Mesothelial cell of epicardium (in vitro differentiated cells): ENCODE measurements at regions not wholly inside any gene's neighbourhood (a gene's known extent, or its start where the extent isn't known, plus 50 kb on each side); places are given as distances from the start of the nearest gene placed in this dataset.

Experiments used
- DNase-seq, 2 experiments: peaks; one replicate each; pipeline ENCODE4 v3.0.0; 2021; ENCODE audit warnings: low spot score in 2 of 2; ENCODE audit not compliant: unreplicated experiment in 2 of 2
- H3K27ac Mint-ChIP-seq: 2 replicates; pipeline ENCODE4 v1.8.0; 2021; ENCODE audit warnings: mixed read lengths
- H3K27me3 Mint-ChIP-seq: 2 replicates; pipeline ENCODE4 v1.8.0; 2021; ENCODE audit warnings: low read depth, mixed read lengths
- H3K36me3 Mint-ChIP-seq: 2 replicates; pipeline ENCODE4 v1.8.0; 2021; ENCODE audit warnings: mixed read lengths
- H3K4me1 Mint-ChIP-seq: 2 replicates; pipeline ENCODE4 v1.8.0; 2021; ENCODE audit warnings: mixed read lengths
- H3K4me3 Mint-ChIP-seq: 2 replicates; pipeline ENCODE4 v1.8.0; 2021; ENCODE audit warnings: mild to moderate bottlenecking, moderate library complexity, mixed read lengths
- H3K9me3 Mint-ChIP-seq: 2 replicates; pipeline ENCODE4 v1.8.0; 2021; ENCODE audit warnings: mixed read lengths
- TF ChIP-seq, protein P1 (sequence below): fragments of 200-600 bp; sonication (generic); IDR thresholded peaks from one replicate; pipeline ENCODE4 v1.5.0; 2021; ENCODE audit warnings: antibody characterized with exemption; ENCODE audit not compliant: unreplicated experiment

GRCh38 chr13:64071352-64071751 is 2655.7 kb upstream of the PCDH20 start:
- H3K27ac Mint-ChIP-seq, result no peak overlapping the region
- no peaks in the 10 kb centered on the region for H3K4me1 Mint-ChIP-seq
- TF ChIP-seq, protein P1, sequence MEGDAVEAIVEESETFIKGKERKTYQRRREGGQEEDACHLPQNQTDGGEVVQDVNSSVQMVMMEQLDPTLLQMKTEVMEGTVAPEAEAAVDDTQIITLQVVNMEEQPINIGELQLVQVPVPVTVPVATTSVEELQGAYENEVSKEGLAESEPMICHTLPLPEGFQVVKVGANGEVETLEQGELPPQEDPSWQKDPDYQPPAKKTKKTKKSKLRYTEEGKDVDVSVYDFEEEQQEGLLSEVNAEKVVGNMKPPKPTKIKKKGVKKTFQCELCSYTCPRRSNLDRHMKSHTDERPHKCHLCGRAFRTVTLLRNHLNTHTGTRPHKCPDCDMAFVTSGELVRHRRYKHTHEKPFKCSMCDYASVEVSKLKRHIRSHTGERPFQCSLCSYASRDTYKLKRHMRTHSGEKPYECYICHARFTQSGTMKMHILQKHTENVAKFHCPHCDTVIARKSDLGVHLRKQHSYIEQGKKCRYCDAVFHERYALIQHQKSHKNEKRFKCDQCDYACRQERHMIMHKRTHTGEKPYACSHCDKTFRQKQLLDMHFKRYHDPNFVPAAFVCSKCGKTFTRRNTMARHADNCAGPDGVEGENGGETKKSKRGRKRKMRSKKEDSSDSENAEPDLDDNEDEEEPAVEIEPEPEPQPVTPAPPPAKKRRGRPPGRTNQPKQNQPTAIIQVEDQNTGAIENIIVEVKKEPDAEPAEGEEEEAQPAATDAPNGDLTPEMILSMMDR, result no peak
- no peak for DNase-seq
- no peak overlapping the region for H3K4me3 Mint-ChIP-seq
- H3K9me3 Mint-ChIP-seq, result peaks cover 4% of the 10 kb centered on the region
- no peaks in the 10 kb centered on the region for H3K36me3 Mint-ChIP-seq
- no peaks in the 10 kb centered on the region for H3K27me3 Mint-ChIP-seq

DNA sequence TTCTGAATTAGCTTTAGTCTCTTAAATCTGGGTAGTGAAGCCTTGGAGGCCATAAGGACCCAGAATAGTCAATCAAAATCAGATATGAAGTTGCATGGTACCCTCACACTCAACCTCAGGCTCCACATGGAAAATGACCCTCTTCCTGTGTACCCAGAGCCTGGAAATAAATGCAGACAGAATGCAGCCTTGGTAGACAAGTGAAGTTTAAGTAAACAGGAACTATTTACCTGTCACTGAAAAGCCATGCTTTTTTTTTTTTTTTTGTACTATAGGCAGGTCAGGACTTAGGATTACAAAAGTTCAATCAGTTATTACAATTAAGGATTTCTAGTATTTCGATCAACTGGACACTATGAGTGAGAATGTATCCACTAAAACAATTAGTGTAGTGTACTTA is 2654.2 kb upstream of the PCDH20 start:
- Mint-ChIP-seq H3K4me1 (no peaks in the 10 kb centered on the region), H3K36me3 (no peaks in the 10 kb centered on the region), H3K27me3 (no peaks in the 10 kb centered on the region), H3K27ac (no peak overlapping the region), H3K9me3 (peaks cover 4% of the 10 kb centered on the region), H3K4me3 (no peak overlapping the region)
- no peak for DNase-seq
- TF ChIP-seq, protein P1, result no peak

DNA sequence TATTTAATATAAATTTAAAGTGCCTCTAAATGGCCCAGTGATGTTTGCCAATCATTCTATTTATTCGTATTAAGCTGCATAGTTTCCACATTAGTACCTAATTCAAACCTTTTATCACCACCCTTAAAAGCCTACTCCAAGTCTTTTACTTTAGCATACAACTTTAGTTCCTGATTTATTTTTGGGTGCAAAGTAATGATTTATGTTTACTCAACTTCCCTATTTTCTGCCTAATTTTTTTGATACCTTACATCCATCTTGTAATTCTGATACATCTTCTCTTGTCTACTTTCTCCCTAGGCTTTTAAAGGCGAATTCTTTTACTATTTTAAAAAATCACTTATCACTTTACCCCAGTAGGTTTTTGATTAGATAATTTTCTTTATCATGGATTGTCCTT is 2651.1 kb upstream of the PCDH20 start:
- no peak for DNase-seq
- Mint-ChIP-seq H3K4me1 (no peaks in the 10 kb centered on the region), H3K4me3 (no peak overlapping the region), H3K27me3 (no peaks in the 10 kb centered on the region), H3K9me3 (peaks cover 9% of the 10 kb centered on the region), H3K27ac (no peak overlapping the region), H3K36me3 (no peaks in the 10 kb centered on the region)
- TF ChIP-seq, protein P1, result no peak

DNA sequence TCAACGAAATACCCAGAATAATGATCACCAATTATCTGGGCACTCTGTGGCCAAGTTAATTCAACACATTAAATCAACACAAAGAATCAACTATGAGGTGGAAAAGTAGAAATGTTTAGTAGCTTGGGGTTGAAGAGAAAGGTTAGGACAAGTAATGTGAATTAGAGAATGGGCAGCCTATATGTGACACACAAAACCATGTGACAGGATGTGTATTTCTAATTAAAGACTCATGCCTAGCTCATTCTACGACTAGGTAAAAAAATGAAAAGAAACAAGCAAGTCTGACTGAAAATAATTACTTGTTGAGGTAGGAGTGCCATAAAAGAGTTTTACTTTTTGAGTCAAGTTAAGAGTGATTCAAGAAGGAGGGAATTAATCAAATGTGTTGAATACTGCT is 2646.0 kb upstream of the PCDH20 start:
- TF ChIP-seq, protein P1, result no peak
- Mint-ChIP-seq H3K4me3 (no peak overlapping the region), H3K27ac (no peak overlapping the region), H3K9me3 (peaks cover 28% of the 10 kb centered on the region), H3K27me3 (no peaks in the 10 kb centered on the region), H3K36me3 (no peaks in the 10 kb centered on the region), H3K4me1 (no peaks in the 10 kb centered on the region)
- DNase-seq, result no peak

- H3K27ac Mint-ChIP-seq, result no peak overlapping the region
- H3K27me3 Mint-ChIP-seq, result no peaks in the 10 kb centered on the region
- TF ChIP-seq, protein P1, result no peak
- peaks cover 31% of the 10 kb centered on the region for H3K9me3 Mint-ChIP-seq
- no peaks in the 10 kb centered on the region for H3K4me1 Mint-ChIP-seq
- H3K36me3 Mint-ChIP-seq, result no peaks in the 10 kb centered on the region
- no peak for DNase-seq
- no peak overlapping the region for H3K4me3 Mint-ChIP-seq
Measured at GRCh38 chr13:64057372-64058020, 2641.8 kb upstream of the PCDH20 start.

DNA sequence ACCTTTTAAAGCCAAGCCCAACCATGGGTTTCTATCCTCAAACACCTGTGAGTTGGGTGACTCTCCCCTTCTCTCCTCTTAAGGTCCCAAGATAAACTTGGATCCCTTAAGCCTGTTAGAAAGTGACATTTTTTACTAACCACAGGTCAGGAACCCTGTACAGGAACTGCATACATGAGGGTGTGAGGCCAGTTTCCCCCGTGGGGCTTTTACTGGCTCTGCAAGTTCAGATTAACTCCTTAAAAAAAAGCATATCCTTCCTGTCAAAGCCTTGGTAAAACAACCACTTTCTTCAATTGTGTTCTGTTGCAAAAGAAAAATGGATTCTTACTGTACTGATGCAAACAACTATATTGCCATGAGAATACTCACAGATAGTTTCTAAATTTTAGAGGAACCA is 2638.7 kb upstream of the PCDH20 start:
- H3K36me3 Mint-ChIP-seq, result no peaks in the 10 kb centered on the region
- H3K27ac Mint-ChIP-seq, result no peak overlapping the region
- H3K4me1 Mint-ChIP-seq, result no peaks in the 10 kb centered on the region
- H3K9me3 Mint-ChIP-seq, result peaks cover 22% of the 10 kb centered on the region
- TF ChIP-seq, protein P1, result no peak
- no peak overlapping the region for H3K4me3 Mint-ChIP-seq
- no peak for DNase-seq
- H3K27me3 Mint-ChIP-seq, result no peaks in the 10 kb centered on the region
